ENCODE measurements at regions not wholly inside any gene's neighbourhood (a gene's known extent, or its start where the extent isn't known, plus 50 kb on each side); places are given as distances from the start of the nearest gene placed in this dataset.

GRCh38 chr20:57841297-57841866 lies 131.6 kb upstream of the PMEPA1 start:
- no TSS peak for BruUV-seq (replicated peaks)
- Histone ChIP-seq H3K27ac (ENCODE audit: low read depth, low read length) (no peak overlapping the region), H3K9me2 (ENCODE audit: insufficient read depth) (no peaks in the 10 kb centered on the region), H2AFZ (ENCODE audit: low read depth, low read length, poor library complexity, severe bottlenecking) (no peak overlapping the region), H3K4me2 (ENCODE audit: low read length) (no peak overlapping the region), H3K9me3 (ENCODE audit: control insufficient read depth in 1 of 2, insufficient read depth in 1 of 2, low read depth in 1 of 2, low read length in 2 of 2) (no peaks in the 10 kb centered on the region), H3K9ac (ENCODE audit: low read length) (no peak overlapping the region), H3K4me3 (replicated peaks in 1 of 2; ENCODE audit: low read depth in 1 of 2, low read length in 2 of 2) (no peak overlapping the region), H3K4me1 (ENCODE audit: control insufficient read depth in 1 of 2, insufficient read depth in 2 of 2, low read length in 2 of 2) (no peaks in the 10 kb centered on the region), H3K36me3 (ENCODE audit: control insufficient read depth in 1 of 2, insufficient read depth in 2 of 2, low read length in 2 of 2) (no peaks in the 10 kb centered on the region), H4K20me1 (ENCODE audit: insufficient read depth) (no peaks in the 10 kb centered on the region), H3K79me2 (ENCODE audit: insufficient read depth, low read length) (no peaks in the 10 kb centered on the region), H3K27me3 (ENCODE audit: insufficient read depth, low read length) (peaks cover 30% of the 10 kb centered on the region)
- ChIA-PET RAD21 (ENCODE audit: low non-redundant PET in 1 of 2, low total read pairs in 2 of 2, uncharacterized antibody in 2 of 2, unreplicated experiment in 2 of 2) (no interaction called here), POLR2A (no interaction called here), CTCF (no interaction called here)
- ATAC-seq (no peak), DNase-seq (ENCODE audit: low read depth, low spot score) (no peak)
- intact Hi-C loops (cut with micrococcal nuclease) = no loop called here
- no peak for TF ChIP-seq CEBPB (IDR thresholded peaks at IDR 0.05; ENCODE audit: low read depth)

- RAD21 ChIA-PET (ENCODE audit: low non-redundant PET in 1 of 2, low total read pairs in 2 of 2, uncharacterized antibody in 2 of 2, unreplicated experiment in 2 of 2) = no interaction called here
- H3K27me3 ChIP-seq (ENCODE audit: insufficient read depth, low read length) = peaks cover 29% of the 10 kb centered on the region
- intact Hi-C loops (cut with micrococcal nuclease) = no loop called here
- H3K4me2 ChIP-seq (ENCODE audit: low read length) = no peak overlapping the region
- no peaks in the 10 kb centered on the region for H4K20me1 ChIP-seq (ENCODE audit: insufficient read depth)
- no peaks in the 10 kb centered on the region for H3K9me2 ChIP-seq (ENCODE audit: insufficient read depth)
- H3K4me3 ChIP-seq (replicated peaks in 1 of 2; ENCODE audit: low read depth in 1 of 2, low read length in 2 of 2) = no peak overlapping the region
- DNase-seq (ENCODE audit: low read depth, low spot score) (no peak), ATAC-seq (no peak)
- CTCF ChIA-PET = no interaction called here
- no peak overlapping the region for H3K9ac ChIP-seq (ENCODE audit: low read length)
- no peak overlapping the region for H3K27ac ChIP-seq (ENCODE audit: low read depth, low read length)
- no TSS peak for BruUV-seq (replicated peaks)
- H2AFZ ChIP-seq (ENCODE audit: low read depth, low read length, poor library complexity, severe bottlenecking) = no peak overlapping the region
- TF ChIP-seq POLR2AphosphoS5 (IDR thresholded peaks at IDR 0.05; ENCODE audit: low read depth, low read length) (no peak), RAD21 (IDR thresholded peaks at IDR 0.05; ENCODE audit: low read depth) (no peak)
- no peaks in the 10 kb centered on the region for H3K4me1 ChIP-seq (ENCODE audit: control insufficient read depth in 1 of 2, insufficient read depth in 2 of 2, low read length in 2 of 2)
- POLR2A ChIA-PET = no interaction called here
- no peaks in the 10 kb centered on the region for H3K9me3 ChIP-seq (ENCODE audit: control insufficient read depth in 1 of 2, insufficient read depth in 1 of 2, low read depth in 1 of 2, low read length in 2 of 2)
- H3K36me3 ChIP-seq (ENCODE audit: control insufficient read depth in 1 of 2, insufficient read depth in 2 of 2, low read length in 2 of 2) = no peaks in the 10 kb centered on the region
- H3K79me2 ChIP-seq (ENCODE audit: insufficient read depth, low read length) = no peaks in the 10 kb centered on the region
Observed at GRCh38 chr20:57840504-57841296, 130.9 kb upstream of the PMEPA1 start.

Data from HCT116 (cell line).